ENCODE measurements at regions not wholly inside any gene's neighbourhood (a gene's known extent, or its start where the extent isn't known, plus 50 kb on each side); places are given as distances from the start of the nearest gene placed in this dataset.

- TF ChIP-seq POLR2A (IDR thresholded peaks at IDR 0.05) (no peak), CTCF (IDR thresholded peaks at IDR 0.05) (no peak), POLR2AphosphoS5 (IDR thresholded peaks at IDR 0.05) (no peak)
- Histone ChIP-seq H3K36me3 (no peaks in the 10 kb centered on the region), H3K27ac (no peak overlapping the region), H3K9me3 (peaks cover 8 to 16% of the 10 kb centered on the region in 2 donors), H3K4me1 (no peaks in the 10 kb centered on the region), H3K27me3 (no peaks in the 10 kb centered on the region), H3K4me3 (no peak overlapping the region)
- DNase-seq (ENCODE audit: low spot score in 2 of 2): no peak
- intact Hi-C loops (cut with DNase I; ENCODE audit: low total_unique reads): no loop called here
Observed at GRCh38 chrX:127571834-127572233, 480.4 kb downstream of the ACTRT1 start.

DNA sequence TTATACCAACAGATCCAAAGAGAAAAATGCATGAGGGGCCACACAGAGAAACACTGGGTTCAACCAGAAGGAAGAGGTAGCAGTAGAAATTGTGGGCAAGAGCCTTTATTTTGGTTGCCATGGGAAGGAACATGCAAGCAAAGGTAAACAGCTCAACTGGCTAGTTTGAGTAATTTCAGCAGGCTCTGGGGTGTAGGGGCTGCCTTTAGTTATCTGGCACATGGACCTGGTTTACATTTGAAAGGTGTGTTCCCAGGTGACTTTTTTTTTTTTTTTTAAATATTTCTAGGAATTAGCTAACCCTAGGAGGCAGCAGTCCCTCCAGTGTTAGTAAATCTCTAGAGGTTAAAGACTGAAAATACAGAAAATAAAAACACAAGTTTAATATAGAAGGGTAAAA is 481.9 kb downstream of the ACTRT1 start:
- intact Hi-C loops (cut with DNase I; ENCODE audit: low total_unique reads): no loop called here
- no peak for DNase-seq (ENCODE audit: low spot score in 2 of 2)
- TF ChIP-seq POLR2AphosphoS5 (IDR thresholded peaks at IDR 0.05) (no peak), CTCF (IDR thresholded peaks at IDR 0.05) (no peak), POLR2A (IDR thresholded peaks at IDR 0.05) (no peak)

GRCh38 chrX:127568691-127569090 is 483.5 kb downstream of the ACTRT1 start:
- intact Hi-C loops (cut with DNase I; ENCODE audit: low total_unique reads): no loop called here
- H3K9me3 ChIP-seq: no peaks in the 10 kb centered on the region
- no peaks in the 10 kb centered on the region for H3K36me3 ChIP-seq
- H3K4me3 ChIP-seq: no peak overlapping the region
- DNase-seq (ENCODE audit: low spot score in 2 of 2): no peak
- TF ChIP-seq POLR2A (IDR thresholded peaks at IDR 0.05) (no peak), POLR2AphosphoS5 (IDR thresholded peaks at IDR 0.05) (no peak), CTCF (IDR thresholded peaks at IDR 0.05) (no peak)
- H3K4me1 ChIP-seq: no peaks in the 10 kb centered on the region
- H3K27me3 ChIP-seq: peaks cover 0 to 5% of the 10 kb centered on the region in 2 donors
- no peak overlapping the region for H3K27ac ChIP-seq

More for the DNA sequence above, 481.9 kb downstream of the ACTRT1 start:
- Histone ChIP-seq H3K9me3 (peaks cover 0 to 4% of the 10 kb centered on the region in 2 donors), H3K4me1 (no peaks in the 10 kb centered on the region), H3K27ac (no peak overlapping the region), H3K27me3 (peaks cover 0 to 5% of the 10 kb centered on the region in 2 donors), H3K4me3 (no peak overlapping the region), H3K36me3 (no peaks in the 10 kb centered on the region)

DNA sequence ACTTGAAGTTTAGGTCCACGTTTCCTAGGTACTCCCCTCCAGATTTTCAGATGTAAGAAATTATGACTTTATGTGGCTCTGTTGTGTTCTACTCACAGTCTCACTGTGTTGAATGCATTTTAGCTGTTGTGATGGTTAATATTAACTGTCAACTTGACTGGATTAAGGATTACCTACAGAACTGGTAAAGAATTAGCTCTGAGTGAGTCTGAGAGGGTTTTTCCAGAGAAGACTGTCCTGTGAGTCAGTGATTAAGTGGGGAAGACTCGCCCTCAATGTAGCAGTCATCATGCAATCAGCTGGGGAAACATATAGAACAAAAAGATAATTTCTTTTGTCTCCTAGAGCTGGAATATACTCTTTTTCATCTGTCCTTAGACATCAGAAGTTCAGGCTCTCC is 493.4 kb downstream of the ACTRT1 start:
- intact Hi-C loops (cut with DNase I; ENCODE audit: low total_unique reads): no loop called here
- no peak overlapping the region for H3K4me3 ChIP-seq
- DNase-seq (ENCODE audit: low spot score in 2 of 2): no peak
- H3K27me3 ChIP-seq: no peaks in the 10 kb centered on the region
- H3K4me1 ChIP-seq: no peaks in the 10 kb centered on the region
- TF ChIP-seq POLR2AphosphoS5 (IDR thresholded peaks at IDR 0.05): no peak
- TF ChIP-seq CTCF (IDR thresholded peaks at IDR 0.05): no peak
- TF ChIP-seq POLR2A (IDR thresholded peaks at IDR 0.05): no peak
- H3K9me3 ChIP-seq: peaks cover 0 to 20% of the 10 kb centered on the region in 2 donors
- H3K36me3 ChIP-seq: no peaks in the 10 kb centered on the region
- no peak overlapping the region for H3K27ac ChIP-seq

GRCh38 chrX:127552571-127552970 is 499.6 kb downstream of the ACTRT1 start:
- intact Hi-C loops (cut with DNase I; ENCODE audit: low total_unique reads): no loop called here
- peaks cover 0 to 3% of the 10 kb centered on the region in 2 donors for H3K27me3 ChIP-seq
- no peaks in the 10 kb centered on the region for H3K36me3 ChIP-seq
- no peak for TF ChIP-seq POLR2AphosphoS5 (IDR thresholded peaks at IDR 0.05)
- TF ChIP-seq CTCF (IDR thresholded peaks at IDR 0.05): no peak
- no peak for TF ChIP-seq POLR2A (IDR thresholded peaks at IDR 0.05)
- H3K4me3 ChIP-seq: no peak overlapping the region
- no peak overlapping the region for H3K27ac ChIP-seq
- no peaks in the 10 kb centered on the region for H3K4me1 ChIP-seq
- DNase-seq (ENCODE audit: low spot score in 2 of 2): no peak
- peaks cover 0 to 6% of the 10 kb centered on the region in 2 donors for H3K9me3 ChIP-seq
